ENCODE measurements at regions not wholly inside any gene's neighbourhood (a gene's known extent, or its start where the extent isn't known, plus 50 kb on each side); places are given as distances from the start of the nearest gene placed in this dataset.

- H3K27ac ChIP-seq: no peak overlapping the region
- intact Hi-C loops (cut with DNase I): no loop called here
- H3K4me3 ChIP-seq: no peak overlapping the region
- peaks cover 0 to 2% (median 0%) of the 10 kb centered on the region in 3 donors for H3K27me3 ChIP-seq (ENCODE audit: insufficient read depth in 3 of 3, low read length in 2 of 3)
- DNase-seq (no peak), ATAC-seq (no peak)
- H3K4me1 ChIP-seq: no peaks in the 10 kb centered on the region
- 80 to 88% (median 83%) methylated on average over 10 of the region's 10 CpGs for WGBS, 3 donors
- TF ChIP-seq, protein P1, sequence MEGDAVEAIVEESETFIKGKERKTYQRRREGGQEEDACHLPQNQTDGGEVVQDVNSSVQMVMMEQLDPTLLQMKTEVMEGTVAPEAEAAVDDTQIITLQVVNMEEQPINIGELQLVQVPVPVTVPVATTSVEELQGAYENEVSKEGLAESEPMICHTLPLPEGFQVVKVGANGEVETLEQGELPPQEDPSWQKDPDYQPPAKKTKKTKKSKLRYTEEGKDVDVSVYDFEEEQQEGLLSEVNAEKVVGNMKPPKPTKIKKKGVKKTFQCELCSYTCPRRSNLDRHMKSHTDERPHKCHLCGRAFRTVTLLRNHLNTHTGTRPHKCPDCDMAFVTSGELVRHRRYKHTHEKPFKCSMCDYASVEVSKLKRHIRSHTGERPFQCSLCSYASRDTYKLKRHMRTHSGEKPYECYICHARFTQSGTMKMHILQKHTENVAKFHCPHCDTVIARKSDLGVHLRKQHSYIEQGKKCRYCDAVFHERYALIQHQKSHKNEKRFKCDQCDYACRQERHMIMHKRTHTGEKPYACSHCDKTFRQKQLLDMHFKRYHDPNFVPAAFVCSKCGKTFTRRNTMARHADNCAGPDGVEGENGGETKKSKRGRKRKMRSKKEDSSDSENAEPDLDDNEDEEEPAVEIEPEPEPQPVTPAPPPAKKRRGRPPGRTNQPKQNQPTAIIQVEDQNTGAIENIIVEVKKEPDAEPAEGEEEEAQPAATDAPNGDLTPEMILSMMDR (IDR thresholded peaks at IDR 0.05): no peak
- H3K9me3 ChIP-seq: no peaks in the 10 kb centered on the region
- H3K36me3 ChIP-seq (ENCODE audit: insufficient read depth in 1 of 2, low read depth in 1 of 2): no peaks in the 10 kb centered on the region
Measured at GRCh38 chr4:42347076-42347475, 50.2 kb upstream of the SHISA3 start.

Measured in psoas muscle (tissue), 7 donors.